ENCODE measurements at regions not wholly inside any gene's neighbourhood (a gene's known extent, or its start where the extent isn't known, plus 50 kb on each side); places are given as distances from the start of the nearest gene placed in this dataset.

DNA sequence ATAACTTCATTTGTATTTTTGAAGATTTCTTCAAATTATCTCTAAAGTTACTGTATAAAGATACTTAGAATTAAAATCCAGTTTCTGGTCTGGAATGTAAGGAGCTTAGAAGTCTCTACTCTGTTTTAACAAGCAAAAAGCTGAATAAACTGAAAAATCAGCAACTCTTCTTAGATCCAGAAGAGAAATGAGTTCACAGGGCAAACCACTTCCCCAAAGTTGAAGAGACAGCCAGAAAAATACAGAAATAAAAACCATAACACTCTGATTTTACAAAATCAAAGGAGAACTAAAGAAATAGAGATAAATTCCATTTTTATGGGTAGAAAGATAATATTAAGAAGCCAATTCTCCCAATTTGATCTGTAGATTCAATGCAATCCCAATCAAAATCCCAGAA lies 1166.8 kb downstream of the ADGRL3 start:
- TF ChIP-seq, protein P1, sequence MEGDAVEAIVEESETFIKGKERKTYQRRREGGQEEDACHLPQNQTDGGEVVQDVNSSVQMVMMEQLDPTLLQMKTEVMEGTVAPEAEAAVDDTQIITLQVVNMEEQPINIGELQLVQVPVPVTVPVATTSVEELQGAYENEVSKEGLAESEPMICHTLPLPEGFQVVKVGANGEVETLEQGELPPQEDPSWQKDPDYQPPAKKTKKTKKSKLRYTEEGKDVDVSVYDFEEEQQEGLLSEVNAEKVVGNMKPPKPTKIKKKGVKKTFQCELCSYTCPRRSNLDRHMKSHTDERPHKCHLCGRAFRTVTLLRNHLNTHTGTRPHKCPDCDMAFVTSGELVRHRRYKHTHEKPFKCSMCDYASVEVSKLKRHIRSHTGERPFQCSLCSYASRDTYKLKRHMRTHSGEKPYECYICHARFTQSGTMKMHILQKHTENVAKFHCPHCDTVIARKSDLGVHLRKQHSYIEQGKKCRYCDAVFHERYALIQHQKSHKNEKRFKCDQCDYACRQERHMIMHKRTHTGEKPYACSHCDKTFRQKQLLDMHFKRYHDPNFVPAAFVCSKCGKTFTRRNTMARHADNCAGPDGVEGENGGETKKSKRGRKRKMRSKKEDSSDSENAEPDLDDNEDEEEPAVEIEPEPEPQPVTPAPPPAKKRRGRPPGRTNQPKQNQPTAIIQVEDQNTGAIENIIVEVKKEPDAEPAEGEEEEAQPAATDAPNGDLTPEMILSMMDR (optimal IDR thresholded peaks at IDR 0.05 in 1 of 3, IDR thresholded peaks at IDR 0.05 in 1 of 3, conservative IDR thresholded peaks at IDR 0.05 in 1 of 3; ENCODE audit: extremely low read depth in 1 of 3, insufficient read depth in 2 of 3, low read length in 3 of 3) = no peak
- no peak for TF ChIP-seq EZH2 (IDR thresholded peaks at IDR 0.05; ENCODE audit: low read length)

Data from keratinocyte (primary cell).